ENCODE measurements at regions not wholly inside any gene's neighbourhood (a gene's known extent, or its start where the extent isn't known, plus 50 kb on each side); places are given as distances from the start of the nearest gene placed in this dataset.
A peak's percentile ranks its signal among the peaks of the same experiment; 100 is the strongest.

DNA sequence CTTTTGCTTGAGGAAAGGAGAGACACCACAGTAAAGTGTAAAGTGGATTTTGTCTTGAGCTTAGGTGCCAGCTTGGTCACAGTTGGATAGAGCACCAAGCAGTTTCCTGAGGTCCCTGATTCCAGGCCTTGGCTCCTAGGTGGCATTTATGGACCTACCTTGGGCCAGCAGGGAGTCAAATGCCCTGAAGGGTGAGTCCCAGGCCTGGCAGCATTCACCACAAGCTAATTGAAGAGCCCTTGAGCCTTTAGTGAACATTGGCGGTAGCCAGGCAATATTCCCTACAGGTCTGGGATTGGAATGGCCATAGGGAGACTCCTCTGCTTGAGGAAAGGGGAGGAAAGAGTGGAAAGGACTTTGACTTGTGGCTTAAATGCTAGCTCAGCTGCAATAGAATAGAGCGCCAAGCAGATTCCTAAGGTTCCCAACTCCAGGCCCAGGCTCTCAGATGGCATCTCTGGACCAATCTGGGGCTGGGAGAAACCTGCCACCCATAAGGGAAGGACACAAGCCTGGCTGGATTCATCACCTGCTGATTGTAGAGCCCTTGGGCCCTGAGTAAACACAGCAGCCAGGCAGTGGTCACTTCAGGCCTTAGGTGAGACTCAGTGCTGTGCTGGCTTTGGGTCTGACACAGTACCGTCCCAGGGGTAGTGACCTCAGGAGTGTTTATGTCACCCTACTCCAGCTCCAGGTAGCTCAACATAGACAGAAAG, 137.5 kb upstream of the OTOS start:
- Histone ChIP-seq H3K36me3 (ENCODE audit: insufficient read depth, low read length) (no peaks in the 10 kb centered on the region), H3K9me3 (ENCODE audit: insufficient read depth, low read depth, low read length) (no peaks in the 10 kb centered on the region), H3K4me1 (ENCODE audit: insufficient read depth, low read length) (peaks cover 19% of the 10 kb centered on the region), H3K79me2 (ENCODE audit: insufficient read depth, low read length) (no peaks in the 10 kb centered on the region), H3K9ac (ENCODE audit: low read length) (peak overlapping the region; percentile 9), H3K27ac (ENCODE audit: low read depth, low read length) (peak overlapping the region; percentile 30), H3K4me2 (ENCODE audit: low read length) (peak overlapping the region; percentile 52), H4K20me1 (ENCODE audit: insufficient read depth, low read length) (no peaks in the 10 kb centered on the region), H2AFZ (ENCODE audit: low read depth, low read length) (no peak overlapping the region), H3K27me3 (ENCODE audit: insufficient read depth, low read length) (no peaks in the 10 kb centered on the region), H3K4me3 (ENCODE audit: insufficient read depth, low read depth, low read length) (no peak overlapping the region)
- Mint-ChIP-seq H3K27me3 (ENCODE audit: low read depth, unreplicated experiment) (peaks cover 27% of the 10 kb centered on the region), H3K4me1 (ENCODE audit: low read depth, unreplicated experiment) (peaks cover 10% of the 10 kb centered on the region), H3K36me3 (ENCODE audit: low read depth, unreplicated experiment) (no peaks in the 10 kb centered on the region), H3K9me3 (ENCODE audit: unreplicated experiment) (peaks cover 19% of the 10 kb centered on the region), H3K27ac (ENCODE audit: unreplicated experiment) (no peak overlapping the region), H3K4me3 (ENCODE audit: unreplicated experiment) (no peak overlapping the region)
- DNase-seq (ENCODE audit: low read depth): no peak
- no peak for FAIRE-seq
- TF ChIP-seq EZH2 (IDR thresholded peaks at IDR 0.05; ENCODE audit: insufficient read depth, low read length) (no peak), CTCF (IDR thresholded peaks at IDR 0.05; ENCODE audit: insufficient read depth, low read depth, low read length) (no peak)

- Mint-ChIP-seq H3K4me1 (ENCODE audit: low read depth, unreplicated experiment) (peaks cover 10% of the 10 kb centered on the region), H3K4me3 (ENCODE audit: unreplicated experiment) (no peak overlapping the region), H3K36me3 (ENCODE audit: low read depth, unreplicated experiment) (no peaks in the 10 kb centered on the region), H3K27ac (ENCODE audit: unreplicated experiment) (no peak overlapping the region), H3K9me3 (ENCODE audit: unreplicated experiment) (peaks cover 13% of the 10 kb centered on the region), H3K27me3 (ENCODE audit: low read depth, unreplicated experiment) (peaks cover 27% of the 10 kb centered on the region)
- Histone ChIP-seq H3K4me1 (ENCODE audit: insufficient read depth, low read length) (peaks cover 19% of the 10 kb centered on the region), H3K36me3 (ENCODE audit: insufficient read depth, low read length) (no peaks in the 10 kb centered on the region), H3K4me2 (ENCODE audit: low read length) (peak overlapping the region; percentile 52), H4K20me1 (ENCODE audit: insufficient read depth, low read length) (no peaks in the 10 kb centered on the region), H3K27ac (ENCODE audit: low read depth, low read length) (peak overlapping the region; percentile 30), H2AFZ (ENCODE audit: low read depth, low read length) (no peak overlapping the region), H3K9ac (ENCODE audit: low read length) (peak overlapping the region; percentile 9), H3K9me3 (ENCODE audit: insufficient read depth, low read depth, low read length) (peaks cover 3% of the 10 kb centered on the region), H3K27me3 (ENCODE audit: insufficient read depth, low read length) (no peaks in the 10 kb centered on the region), H3K4me3 (ENCODE audit: insufficient read depth, low read depth, low read length) (no peak overlapping the region), H3K79me2 (ENCODE audit: insufficient read depth, low read length) (no peaks in the 10 kb centered on the region)
- no peak for FAIRE-seq
- DNase-seq (ENCODE audit: low read depth): peak; percentile 43
- TF ChIP-seq EZH2 (IDR thresholded peaks at IDR 0.05; ENCODE audit: insufficient read depth, low read length) (no peak), CTCF (IDR thresholded peaks at IDR 0.05; ENCODE audit: insufficient read depth, low read depth, low read length) (no peak)
Measured at GRCh38 chr2:240278661-240279060, 138.2 kb upstream of the OTOS start.

DNA sequence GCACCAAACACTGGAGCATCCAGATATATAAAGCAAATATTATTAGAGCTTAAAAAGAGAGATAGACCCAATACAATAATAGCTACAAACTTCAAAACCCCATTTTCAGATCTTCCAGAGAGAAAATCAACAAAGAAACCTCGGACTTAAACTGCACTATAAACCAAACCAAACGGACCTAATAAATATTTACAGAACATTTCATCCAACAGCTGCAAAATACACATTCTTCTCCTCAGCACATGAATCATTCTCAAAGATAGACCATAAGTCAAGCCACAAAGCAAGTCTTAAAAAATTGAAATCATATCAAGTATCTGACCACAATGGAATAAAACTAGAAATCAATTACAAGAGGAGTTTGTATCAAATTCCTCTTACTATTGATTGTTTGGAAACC, 140.2 kb upstream of the OTOS start:
- no peaks in the 10 kb centered on the region for H4K20me1 ChIP-seq (ENCODE audit: insufficient read depth, low read length)
- TF ChIP-seq EZH2 (IDR thresholded peaks at IDR 0.05; ENCODE audit: insufficient read depth, low read length) (no peak), CTCF (IDR thresholded peaks at IDR 0.05; ENCODE audit: insufficient read depth, low read depth, low read length) (no peak)
- H3K4me3 Mint-ChIP-seq (ENCODE audit: unreplicated experiment): no peak overlapping the region
- H3K4me1 ChIP-seq (ENCODE audit: insufficient read depth, low read length): peaks cover 19% of the 10 kb centered on the region
- H3K4me1 Mint-ChIP-seq (ENCODE audit: low read depth, unreplicated experiment): peaks cover 10% of the 10 kb centered on the region
- peaks cover 3% of the 10 kb centered on the region for H3K9me3 ChIP-seq (ENCODE audit: insufficient read depth, low read depth, low read length)
- H3K9me3 Mint-ChIP-seq (ENCODE audit: unreplicated experiment): peaks cover 8% of the 10 kb centered on the region
- H3K4me2 ChIP-seq (ENCODE audit: low read length): no peak overlapping the region
- H3K4me3 ChIP-seq (ENCODE audit: insufficient read depth, low read depth, low read length): no peak overlapping the region
- no peak overlapping the region for H2AFZ ChIP-seq (ENCODE audit: low read depth, low read length)
- peaks cover 15% of the 10 kb centered on the region for H3K27me3 Mint-ChIP-seq (ENCODE audit: low read depth, unreplicated experiment)
- H3K27ac Mint-ChIP-seq (ENCODE audit: unreplicated experiment): no peak overlapping the region
- H3K27ac ChIP-seq (ENCODE audit: low read depth, low read length): no peak overlapping the region
- H3K36me3 ChIP-seq (ENCODE audit: insufficient read depth, low read length): no peaks in the 10 kb centered on the region
- H3K9ac ChIP-seq (ENCODE audit: low read length): no peak overlapping the region
- no peaks in the 10 kb centered on the region for H3K79me2 ChIP-seq (ENCODE audit: insufficient read depth, low read length)
- no peaks in the 10 kb centered on the region for H3K36me3 Mint-ChIP-seq (ENCODE audit: low read depth, unreplicated experiment)
- DNase-seq (ENCODE audit: low read depth): no peak
- no peaks in the 10 kb centered on the region for H3K27me3 ChIP-seq (ENCODE audit: insufficient read depth, low read length)
- no peak for FAIRE-seq

Measured in astrocyte (in vitro differentiated cells and primary cell).